ENCODE measurements at regions not wholly inside any gene's neighbourhood (a gene's known extent, or its start where the extent isn't known, plus 50 kb on each side); places are given as distances from the start of the nearest gene placed in this dataset.

GRCh38 chr5:107272954-107273353 is 397.8 kb downstream of the EFNA5 start:
- no peak for TF ChIP-seq CTCF (IDR thresholded peaks at IDR 0.05; ENCODE audit: low read depth, low read length, missing input control)
- no peak for TF ChIP-seq GABPA (IDR thresholded peaks at IDR 0.05 in 1 of 2, conservative IDR thresholded peaks at IDR 0.05 in 1 of 2)
- no peak for TF ChIP-seq ATF3 (IDR thresholded peaks at IDR 0.05)
- TF ChIP-seq TAF1 (conservative IDR thresholded peaks at IDR 0.05), result no peak
- TF ChIP-seq SP1 (IDR thresholded peaks at IDR 0.05), result no peak
- no peak for TF ChIP-seq RAD21 (IDR thresholded peaks at IDR 0.05)

Data from liver (tissue), 3 donors.